Retinal pigment epithelial cell (primary cell): ENCODE measurements at regions not wholly inside any gene's neighbourhood (a gene's known extent, or its start where the extent isn't known, plus 50 kb on each side); places are given as distances from the start of the nearest gene placed in this dataset.

Experiments
- DNase-seq: peaks from one replicate; pipeline ENCODE4 v3.0.0-alpha.2; 2010; ENCODE audit warnings: low read depth
- H3K4me3 ChIP-seq: 2 replicates; pipeline ENCODE4 v1.5.1; 2011; ENCODE audit warnings: mild to moderate bottlenecking, low read length, control low read depth, moderate library complexity
- CTCF ChIP-seq: conservative IDR thresholded peaks from 2 replicates; pipeline ENCODE4 v1.5.1; 2011; ENCODE audit warnings: low read depth, low read length, control low read depth, inconsistent platforms

- H3K4me3 ChIP-seq = no peak overlapping the region
- DNase-seq = no peak
- peak; percentile 16 for TF ChIP-seq CTCF
Observed at GRCh38 chr13:60733933-60734332, 336.9 kb downstream of the TDRD3 start.

- no peak for DNase-seq
- H3K4me3 ChIP-seq = no peak overlapping the region
- no peak for TF ChIP-seq CTCF
Observed at GRCh38 chr13:60727140-60727539, 330.1 kb downstream of the TDRD3 start.

GRCh38 chr13:60721063-60721462 is 324.0 kb downstream of the TDRD3 start:
- no peak for TF ChIP-seq CTCF
- DNase-seq = no peak
- H3K4me3 ChIP-seq = no peak overlapping the region

GRCh38 chr13:60720590-60720989 is 323.6 kb downstream of the TDRD3 start:
- TF ChIP-seq CTCF = no peak
- no peak overlapping the region for H3K4me3 ChIP-seq
- no peak for DNase-seq

- no peak for DNase-seq
- no peak overlapping the region for H3K4me3 ChIP-seq
- no peak for TF ChIP-seq CTCF
Observed at GRCh38 chr13:60716313-60716712, 319.3 kb downstream of the TDRD3 start.

GRCh38 chr13:60707878-60708277 is 310.9 kb downstream of the TDRD3 start:
- no peak for DNase-seq
- no peak for TF ChIP-seq CTCF
- no peak overlapping the region for H3K4me3 ChIP-seq

- H3K4me3 ChIP-seq = no peak overlapping the region
- no peak for DNase-seq
- no peak for TF ChIP-seq CTCF
Observed at GRCh38 chr13:60701895-60702294, 304.9 kb downstream of the TDRD3 start.
